Adrenal gland (tissue), 5 donors: ENCODE measurements at regions not wholly inside any gene's neighbourhood (a gene's known extent, or its start where the extent isn't known, plus 50 kb on each side); places are given as distances from the start of the nearest gene placed in this dataset.

Experiments
- POLR2A ChIP-seq, 2 donors: fragments of 450-650 bp; IDR thresholded peaks; one replicate each; pipeline ENCODE4 v1.6.1; 2017; ENCODE audit warnings: antibody characterized with exemption in 2 of 2, mild to moderate bottlenecking in 2 of 2, moderate library complexity in 1 of 2
- TF ChIP-seq, protein P1 (sequence below), 6 experiments: fragments of 450-650 bp in 4 of 6; fragments of 200-600 bp in 2 of 6; sonication (generic) in 1 of 6; IDR thresholded peaks; 1 replicate in 5 of 6; 2 replicates in 1 of 6; pipeline versions ENCODE4 v1.5.1 to v1.8.0; 2016 to 2021; ENCODE audit warnings: antibody characterized with exemption in 6 of 6, mild to moderate bottlenecking in 2 of 6, moderate library complexity in 1 of 6
- donor health status: DM: no; HTN: no; CAD: no.

DNA sequence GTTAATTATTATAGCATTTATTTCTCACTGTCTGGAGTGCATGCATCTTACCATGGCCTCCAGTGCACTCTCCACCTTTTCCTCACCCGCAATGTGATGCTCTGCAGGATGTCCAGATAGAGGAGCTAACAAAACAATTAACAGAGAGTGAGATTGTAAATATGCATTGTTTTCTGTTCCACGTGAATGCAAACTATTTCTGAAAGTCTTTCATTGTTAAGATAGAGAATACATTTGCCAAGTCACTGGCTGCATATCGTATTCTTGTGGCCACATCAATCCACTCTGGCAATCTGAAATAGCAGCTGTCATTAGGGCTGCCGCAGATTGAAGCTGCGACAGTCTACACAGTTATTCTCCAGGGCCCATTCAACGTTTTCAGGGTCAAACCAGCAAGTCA, 143.8 kb downstream of the DUSP10 start:
- TF ChIP-seq, protein P1, sequence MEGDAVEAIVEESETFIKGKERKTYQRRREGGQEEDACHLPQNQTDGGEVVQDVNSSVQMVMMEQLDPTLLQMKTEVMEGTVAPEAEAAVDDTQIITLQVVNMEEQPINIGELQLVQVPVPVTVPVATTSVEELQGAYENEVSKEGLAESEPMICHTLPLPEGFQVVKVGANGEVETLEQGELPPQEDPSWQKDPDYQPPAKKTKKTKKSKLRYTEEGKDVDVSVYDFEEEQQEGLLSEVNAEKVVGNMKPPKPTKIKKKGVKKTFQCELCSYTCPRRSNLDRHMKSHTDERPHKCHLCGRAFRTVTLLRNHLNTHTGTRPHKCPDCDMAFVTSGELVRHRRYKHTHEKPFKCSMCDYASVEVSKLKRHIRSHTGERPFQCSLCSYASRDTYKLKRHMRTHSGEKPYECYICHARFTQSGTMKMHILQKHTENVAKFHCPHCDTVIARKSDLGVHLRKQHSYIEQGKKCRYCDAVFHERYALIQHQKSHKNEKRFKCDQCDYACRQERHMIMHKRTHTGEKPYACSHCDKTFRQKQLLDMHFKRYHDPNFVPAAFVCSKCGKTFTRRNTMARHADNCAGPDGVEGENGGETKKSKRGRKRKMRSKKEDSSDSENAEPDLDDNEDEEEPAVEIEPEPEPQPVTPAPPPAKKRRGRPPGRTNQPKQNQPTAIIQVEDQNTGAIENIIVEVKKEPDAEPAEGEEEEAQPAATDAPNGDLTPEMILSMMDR (IDR thresholded peaks at IDR 0.05): no peak
- TF ChIP-seq POLR2A (IDR thresholded peaks at IDR 0.05): no peak
